Tibial nerve (tissue), 4 donors: ENCODE measurements at regions not wholly inside any gene's neighbourhood (a gene's known extent, or its start where the extent isn't known, plus 50 kb on each side); places are given as distances from the start of the nearest gene placed in this dataset.
"Not testable (repeated sequence)": the region's sequence is repeated elsewhere in the genome, so short reads cannot be mapped to it uniquely, and the experiment has no call there.

Experiments used
- CTCF ChIP-seq, 5 experiments: fragments of 200-600 bp in 3 of 5; fragments of 450-650 bp in 2 of 5; sonication (generic) in 3 of 5; IDR thresholded peaks; one replicate each; pipeline ENCODE4 v1.5.1; 2016 to 2019; ENCODE audit warnings: antibody characterized with exemption in 5 of 5, mild to moderate bottlenecking in 3 of 5, moderate library complexity in 2 of 5
- EP300 ChIP-seq, 2 donors: sonication (generic); formaldehyde crosslinking; IDR thresholded peaks; one replicate each; pipeline ENCODE4 v1.6.1; 2017; ENCODE audit warnings: antibody characterized with exemption in 2 of 2, mild to moderate bottlenecking in 1 of 2
- POLR2A ChIP-seq, 2 donors: fragments of 450-650 bp; IDR thresholded peaks; one replicate each; pipeline ENCODE4 v1.6.1; 2017; ENCODE audit warnings: antibody characterized with exemption in 2 of 2, mild to moderate bottlenecking in 2 of 2, moderate library complexity in 2 of 2

- TF ChIP-seq CTCF, POLR2A, EP300 (IDR thresholded peaks at IDR 0.05): not testable (repeated sequence)
Observed at GRCh38 chr3:102382201-102382600, 52.6 kb upstream of the ZPLD1 start.
